SU-DHL-6 (cell line): ENCODE measurements at regions not wholly inside any gene's neighbourhood (a gene's known extent, or its start where the extent isn't known, plus 50 kb on each side); places are given as distances from the start of the nearest gene placed in this dataset.

Experiments used
- EZH2phosphoT487 ChIP-seq: fragments of 200-600 bp; sonication (generic), shearing (Covaris generic); conservative IDR thresholded peaks from 2 replicates; pipeline ENCODE4 v1.6.1; 2018; ENCODE audit warnings: mild to moderate bottlenecking, antibody characterized with exemption, low read length, moderate library complexity, mixed read lengths
- TF ChIP-seq, protein P1 (sequence below): fragments of 200-600 bp; sonication (generic); IDR thresholded peaks from one replicate; pipeline ENCODE4 v1.5.1; 2017; ENCODE audit warnings: antibody characterized with exemption, mild to moderate bottlenecking, low read length, moderate library complexity; ENCODE audit not compliant: insufficient read depth, poor library complexity, severe bottlenecking

GRCh38 chr1:233465745-233466343, 138.3 kb downstream of the MAP3K21 start:
- TF ChIP-seq, protein P1, sequence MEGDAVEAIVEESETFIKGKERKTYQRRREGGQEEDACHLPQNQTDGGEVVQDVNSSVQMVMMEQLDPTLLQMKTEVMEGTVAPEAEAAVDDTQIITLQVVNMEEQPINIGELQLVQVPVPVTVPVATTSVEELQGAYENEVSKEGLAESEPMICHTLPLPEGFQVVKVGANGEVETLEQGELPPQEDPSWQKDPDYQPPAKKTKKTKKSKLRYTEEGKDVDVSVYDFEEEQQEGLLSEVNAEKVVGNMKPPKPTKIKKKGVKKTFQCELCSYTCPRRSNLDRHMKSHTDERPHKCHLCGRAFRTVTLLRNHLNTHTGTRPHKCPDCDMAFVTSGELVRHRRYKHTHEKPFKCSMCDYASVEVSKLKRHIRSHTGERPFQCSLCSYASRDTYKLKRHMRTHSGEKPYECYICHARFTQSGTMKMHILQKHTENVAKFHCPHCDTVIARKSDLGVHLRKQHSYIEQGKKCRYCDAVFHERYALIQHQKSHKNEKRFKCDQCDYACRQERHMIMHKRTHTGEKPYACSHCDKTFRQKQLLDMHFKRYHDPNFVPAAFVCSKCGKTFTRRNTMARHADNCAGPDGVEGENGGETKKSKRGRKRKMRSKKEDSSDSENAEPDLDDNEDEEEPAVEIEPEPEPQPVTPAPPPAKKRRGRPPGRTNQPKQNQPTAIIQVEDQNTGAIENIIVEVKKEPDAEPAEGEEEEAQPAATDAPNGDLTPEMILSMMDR, result no peak
- no peak for TF ChIP-seq EZH2phosphoT487
